Fibroblast of lung (primary cell): ENCODE measurements at regions not wholly inside any gene's neighbourhood (a gene's known extent, or its start where the extent isn't known, plus 50 kb on each side); places are given as distances from the start of the nearest gene placed in this dataset.

Experiments used
- DNase-seq, 2 donors: peaks; one replicate each; pipeline versions ENCODE4 v3.0.0 to v3.0.0-alpha.2; 2010; ENCODE audit warnings: low read depth in 2 of 2
- H2AFZ ChIP-seq: 2 replicates; pipeline ENCODE4 v1.5.1; 2012; ENCODE audit warnings: low read length, control low read depth, inconsistent platforms
- H3K27ac ChIP-seq: 2 replicates; pipeline ENCODE4 v1.5.1; 2011; ENCODE audit warnings: low read length, control low read depth; ENCODE audit not compliant: insufficient read depth
- H3K27me3 ChIP-seq: 2 replicates; pipeline ENCODE4 v1.5.1; 2011; ENCODE audit warnings: mild to moderate bottlenecking, low read length; ENCODE audit not compliant: control insufficient read depth, insufficient read depth
- H3K36me3 ChIP-seq: 2 replicates; pipeline ENCODE4 v1.5.1; 2011; ENCODE audit warnings: low read length; ENCODE audit not compliant: control insufficient read depth, insufficient read depth
- H3K4me1 ChIP-seq: 2 replicates; pipeline ENCODE4 v1.5.1; 2011; ENCODE audit warnings: low read length; ENCODE audit not compliant: control insufficient read depth, insufficient read depth; ENCODE audit errors: extremely low read depth
- H3K4me2 ChIP-seq: 2 replicates; pipeline ENCODE4 v1.5.1; 2011; ENCODE audit warnings: low read length, control low read depth; ENCODE audit not compliant: insufficient read depth; ENCODE audit errors: extremely low read depth
- H3K4me3 ChIP-seq, 4 experiments: fragments of 200-600 bp in 1 of 4; sonication (generic) in 1 of 4; replicated peaks in 1 of 4; 2 replicates each; pipeline ENCODE4 v1.5.1; 2011 to 2016; ENCODE audit warnings: low read length in 4 of 4, low read depth in 3 of 4, mild to moderate bottlenecking in 3 of 4, control low read depth in 2 of 4, inconsistent platforms in 1 of 4, mixed read lengths in 1 of 4; ENCODE audit not compliant: insufficient read depth in 1 of 4; ENCODE audit errors: control extremely low read depth in 1 of 4
- H3K79me2 ChIP-seq: 2 replicates; pipeline ENCODE4 v1.5.1; 2012; ENCODE audit warnings: mild to moderate bottlenecking, low read length, inconsistent platforms; ENCODE audit not compliant: control insufficient read depth, insufficient read depth
- H3K9ac ChIP-seq: 2 replicates; pipeline ENCODE4 v1.5.1; 2011; ENCODE audit warnings: mild to moderate bottlenecking, low read length, control low read depth; ENCODE audit not compliant: insufficient read depth
- H3K9me3 ChIP-seq: 2 replicates; pipeline ENCODE4 v1.5.1; 2012; ENCODE audit warnings: low read depth, low read length; ENCODE audit not compliant: control insufficient read depth, insufficient read depth
- H4K20me1 ChIP-seq: 2 replicates; pipeline ENCODE4 v1.5.1; 2011; ENCODE audit warnings: low read length; ENCODE audit not compliant: control insufficient read depth, insufficient read depth; ENCODE audit errors: extremely low read depth
- CTCF ChIP-seq, 2 donors: IDR thresholded peaks in 1 of 2; conservative IDR thresholded peaks in 1 of 2; 1 replicate in 1 of 2; 2 replicates in 1 of 2; pipeline ENCODE4 v1.5.1; 2011 to 2012; ENCODE audit warnings: low read length in 2 of 2, control low read depth in 1 of 2, inconsistent platforms in 1 of 2, low read depth in 1 of 2, mild to moderate bottlenecking in 1 of 2
- EZH2 ChIP-seq: IDR thresholded peaks from 2 replicates; pipeline ENCODE4 v1.5.1; 2012; ENCODE audit warnings: low read length, control low read depth, mild to moderate bottlenecking; ENCODE audit errors: missing control alignments

GRCh38 chr9:11968631-11969030 is 724.6 kb upstream of the TYRP1 start:
- no peaks in the 10 kb centered on the region for H3K9me3 ChIP-seq

GRCh38 chr9:11973011-11973410 is 720.2 kb upstream of the TYRP1 start:
- H4K20me1 ChIP-seq = no peaks in the 10 kb centered on the region
- no peak overlapping the region for H3K9ac ChIP-seq
- H3K4me3 ChIP-seq = no peak overlapping the region
- TF ChIP-seq CTCF (conservative IDR thresholded peaks at IDR 0.05 in 1 of 2, IDR thresholded peaks at IDR 0.05 in 1 of 2; ENCODE audit: low read depth in 1 of 2, low read length in 2 of 2) (no peak), EZH2 (no peak)
- peak in 1 of 2 donors; percentile 15 for DNase-seq
- H2AFZ ChIP-seq = no peak overlapping the region
- no peak overlapping the region for H3K27ac ChIP-seq
- H3K79me2 ChIP-seq = no peaks in the 10 kb centered on the region
- H3K9me3 ChIP-seq = no peaks in the 10 kb centered on the region
- H3K4me1 ChIP-seq = no peaks in the 10 kb centered on the region
- no peaks in the 10 kb centered on the region for H3K27me3 ChIP-seq
- no peaks in the 10 kb centered on the region for H3K36me3 ChIP-seq
- H3K4me2 ChIP-seq = no peak overlapping the region

More at GRCh38 chr9:11968631-11969030, 724.6 kb upstream of the TYRP1 start:
- Histone ChIP-seq H3K4me1 (no peaks in the 10 kb centered on the region), H4K20me1 (no peaks in the 10 kb centered on the region), H3K36me3 (no peaks in the 10 kb centered on the region), H3K4me3 (no peak overlapping the region), H3K9ac (no peak overlapping the region), H3K79me2 (no peaks in the 10 kb centered on the region), H3K27ac (no peak overlapping the region), H3K4me2 (no peak overlapping the region), H2AFZ (no peak overlapping the region), H3K27me3 (no peaks in the 10 kb centered on the region)
- no peak for DNase-seq
- TF ChIP-seq EZH2 = no peak
- no peak for TF ChIP-seq CTCF (conservative IDR thresholded peaks at IDR 0.05 in 1 of 2, IDR thresholded peaks at IDR 0.05 in 1 of 2; ENCODE audit: low read depth in 1 of 2, low read length in 2 of 2)

GRCh38 chr9:11973511-11973910 is 719.7 kb upstream of the TYRP1 start:
- Histone ChIP-seq H3K4me3 (no peak overlapping the region), H3K4me1 (no peaks in the 10 kb centered on the region), H2AFZ (no peak overlapping the region), H3K9me3 (no peaks in the 10 kb centered on the region), H3K27ac (no peak overlapping the region), H4K20me1 (no peaks in the 10 kb centered on the region), H3K9ac (no peak overlapping the region), H3K79me2 (no peaks in the 10 kb centered on the region), H3K36me3 (no peaks in the 10 kb centered on the region), H3K27me3 (no peaks in the 10 kb centered on the region), H3K4me2 (no peak overlapping the region)
- no peak for TF ChIP-seq EZH2
- TF ChIP-seq CTCF (conservative IDR thresholded peaks at IDR 0.05 in 1 of 2, IDR thresholded peaks at IDR 0.05 in 1 of 2; ENCODE audit: low read depth in 1 of 2, low read length in 2 of 2) = no peak
- no peak for DNase-seq
